PC-3 (cell line): ENCODE measurements at regions not wholly inside any gene's neighbourhood (a gene's known extent, or its start where the extent isn't known, plus 50 kb on each side); places are given as distances from the start of the nearest gene placed in this dataset.

ENCODE experiments used
- CTCF ChIP-seq: fragments of 300-600 bp; sonication (generic); conservative IDR thresholded peaks from 2 replicates; pipeline ENCODE4 v1.5.1; 2017; ENCODE audit warnings: antibody characterized with exemption, low read depth, mild to moderate bottlenecking, low read length
- EZH2 ChIP-seq: fragments of 300-600 bp; sonication (generic); IDR thresholded peaks from one replicate; pipeline ENCODE4 v1.6.1; 2017; ENCODE audit warnings: antibody characterized with exemption, mild to moderate bottlenecking, low read length; ENCODE audit not compliant: unreplicated experiment
- EZH2phosphoT487 ChIP-seq: fragments of 300-600 bp; sonication (generic); IDR thresholded peaks from 2 replicates; pipeline ENCODE4 v1.6.1; 2018; ENCODE audit warnings: mild to moderate bottlenecking, antibody characterized with exemption, low read length, borderline replicate concordance

GRCh38 chr12:89980236-89980635 lies 271.6 kb upstream of the ATP2B1 start:
- no peak for TF ChIP-seq EZH2
- no peak for TF ChIP-seq CTCF
- no peak for TF ChIP-seq EZH2phosphoT487
